Right lobe of liver (tissue), 6 donors: ENCODE measurements at regions not wholly inside any gene's neighbourhood (a gene's known extent, or its start where the extent isn't known, plus 50 kb on each side); places are given as distances from the start of the nearest gene placed in this dataset.

Source experiments
- ATAC-seq, 4 donors: fragments of 200-7000 bp; cut with Tn5 transposase; one replicate each; pipeline ENCODE4 v1.9.1; 2020; ENCODE audit warnings: mild to moderate bottlenecking in 4 of 4, moderate library complexity in 4 of 4
- DNase-seq, 3 donors: peaks; one replicate each; pipeline ENCODE4 v3.0.0-alpha.2; 2020
- H3K27ac ChIP-seq, 3 donors: fragments of 200-600 bp; one replicate each; pipeline ENCODE4 v1.8.0; 2022
- H3K27me3 ChIP-seq, 2 donors: fragments of 200-600 bp; one replicate each; pipeline ENCODE4 v1.8.0; 2022
- H3K36me3 ChIP-seq, 4 donors: fragments of 200-600 bp; sonication (generic) in 1 of 4; one replicate each; pipeline versions ENCODE4 v1.5.1 to v1.8.0; 2017 to 2022; ENCODE audit warnings: control low read depth in 1 of 4
- H3K4me1 ChIP-seq, 4 donors: fragments of 200-600 bp; sonication (generic) in 1 of 4; one replicate each; pipeline versions ENCODE4 v1.5.1 to v1.8.0; 2017 to 2022; ENCODE audit warnings: control low read depth in 1 of 4
- H3K4me3 ChIP-seq, 3 donors: fragments of 200-600 bp; one replicate each; pipeline ENCODE4 v1.8.0; 2022
- H3K9me3 ChIP-seq, 4 donors: fragments of 200-600 bp; sonication (generic) in 1 of 4; one replicate each; pipeline versions ENCODE4 v1.5.1 to v1.8.0; 2017 to 2022; ENCODE audit warnings: control low read depth in 1 of 4
- CTCF ChIP-seq, 4 donors: fragments of 200-600 bp in 3 of 4; fragments of 450-650 bp in 1 of 4; IDR thresholded peaks; one replicate each; pipeline versions ENCODE4 v1.5.1 to v1.8.0; 2016 to 2022; ENCODE audit warnings: antibody characterized with exemption in 4 of 4, mild to moderate bottlenecking in 2 of 4
- POLR2A ChIP-seq: fragments of 450-650 bp; IDR thresholded peaks from one replicate; pipeline ENCODE4 v1.6.1; 2017; ENCODE audit warnings: antibody characterized with exemption, mild to moderate bottlenecking
- WGBS: methylation state at CpG from one replicate; pipeline ENCODE4 v1.1.6; 2018; ENCODE audit warnings: low coverage, low lambda C conversion rate; ENCODE audit not compliant: insufficient coverage; ENCODE audit errors: missing lambda C conversion rate; 5-methylcytosine and 5-hydroxymethylcytosine counted together
- intact Hi-C, 2 donors: fragments of 100-400 bp; cut with DNase I; formaldehyde crosslinking; loops; one replicate each; pipeline versions ENCODE4 v1.11.2 to v1.14.1; 2022
- donor health status: DM: no; HTN: yes; CAD: no.
- donor health status: DM: no; HTN: no; CAD: no.
- donor health status: DM: no; HTN: no; CAD: no.
- donor health status: DM: no; HTN: yes; CAD: no.
- donor health status: DM: no; HTN: yes; CAD: no.

- no peaks in the 10 kb centered on the region for H3K9me3 ChIP-seq
- H3K27me3 ChIP-seq, result no peaks in the 10 kb centered on the region
- intact Hi-C loops, result no loop called here
- 95% methylated on average over 7 of the region's 22 CpGs for WGBS
- H3K4me3 ChIP-seq, result no peak overlapping the region
- no peaks in the 10 kb centered on the region for H3K36me3 ChIP-seq
- DNase-seq (peak in 1 of 3 donors; percentile 52), ATAC-seq (peak in 1 of 4 donors; percentile 28)
- TF ChIP-seq POLR2A (no peak), CTCF (IDR thresholded peaks at IDR 0.05) (no peak)
- no peaks in the 10 kb centered on the region for H3K4me1 ChIP-seq
- H3K27ac ChIP-seq, result no peak overlapping the region
Observed at GRCh38 chr2:16855183-16855582, 189.5 kb upstream of the CYRIA start.

- Histone ChIP-seq H3K9me3 (no peaks in the 10 kb centered on the region), H3K36me3 (no peaks in the 10 kb centered on the region), H3K27me3 (no peaks in the 10 kb centered on the region), H3K4me1 (no peaks in the 10 kb centered on the region), H3K27ac (no peak overlapping the region), H3K4me3 (no peak overlapping the region)
- DNase-seq (no peak), ATAC-seq (no peak)
- 82% methylated on average over 4 of the region's 4 CpGs for WGBS
- intact Hi-C loops, result no loop called here
- TF ChIP-seq POLR2A (no peak), CTCF (IDR thresholded peaks at IDR 0.05) (no peak)
Observed at GRCh38 chr2:16853088-16853487, 187.5 kb upstream of the CYRIA start.

GRCh38 chr2:16852651-16853050 is 187.0 kb upstream of the CYRIA start:
- 94% methylated on average over 2 of the region's 2 CpGs for WGBS
- DNase-seq, result no peak
- intact Hi-C loops, result no loop called here

GRCh38 chr2:16851126-16851525 is 185.5 kb upstream of the CYRIA start:
- no peaks in the 10 kb centered on the region for H3K27me3 ChIP-seq
- intact Hi-C loops, result no loop called here
- DNase-seq, result no peak
- no peak overlapping the region for H3K27ac ChIP-seq
- no peak overlapping the region for H3K4me3 ChIP-seq
- H3K9me3 ChIP-seq, result no peaks in the 10 kb centered on the region
- TF ChIP-seq POLR2A (no peak), CTCF (IDR thresholded peaks at IDR 0.05) (no peak)
- no peaks in the 10 kb centered on the region for H3K36me3 ChIP-seq
- no peak for ATAC-seq
- no peaks in the 10 kb centered on the region for H3K4me1 ChIP-seq

More at GRCh38 chr2:16852651-16853050, 187.0 kb upstream of the CYRIA start:
- Histone ChIP-seq H3K9me3 (no peaks in the 10 kb centered on the region), H3K4me3 (no peak overlapping the region), H3K27ac (no peak overlapping the region), H3K4me1 (no peaks in the 10 kb centered on the region), H3K36me3 (no peaks in the 10 kb centered on the region), H3K27me3 (no peaks in the 10 kb centered on the region)
- no peak for ATAC-seq
- TF ChIP-seq POLR2A, result no peak
- TF ChIP-seq CTCF (IDR thresholded peaks at IDR 0.05), result no peak

- no peak overlapping the region for H3K4me3 ChIP-seq
- no peak for DNase-seq
- H3K27ac ChIP-seq, result no peak overlapping the region
- no peak for ATAC-seq
- H3K36me3 ChIP-seq, result no peaks in the 10 kb centered on the region
- intact Hi-C loops, result no loop called here
- no peaks in the 10 kb centered on the region for H3K27me3 ChIP-seq
- H3K9me3 ChIP-seq, result no peaks in the 10 kb centered on the region
- no peaks in the 10 kb centered on the region for H3K4me1 ChIP-seq
- 63% methylated on average over 8 of the region's 9 CpGs for WGBS
- TF ChIP-seq POLR2A, result no peak
- no peak for TF ChIP-seq CTCF (IDR thresholded peaks at IDR 0.05)
Observed at GRCh38 chr2:16840496-16841172, 175.0 kb upstream of the CYRIA start.
